Upper lobe of left lung (tissue), 4 donors: ENCODE measurements at regions not wholly inside any gene's neighbourhood (a gene's known extent, or its start where the extent isn't known, plus 50 kb on each side); places are given as distances from the start of the nearest gene placed in this dataset.

ENCODE experiments used
- EP300 ChIP-seq, 4 donors: sonication (generic); formaldehyde crosslinking; IDR thresholded peaks; one replicate each; pipeline ENCODE4 v1.5.1; 2017; ENCODE audit warnings: antibody characterized with exemption in 4 of 4, control low read depth in 2 of 4
- POLR2A ChIP-seq, 4 donors: fragments of 450-650 bp; IDR thresholded peaks; one replicate each; pipeline ENCODE4 v1.5.1; 2016 to 2017; ENCODE audit warnings: antibody characterized with exemption in 4 of 4, mild to moderate bottlenecking in 2 of 4
- POLR2AphosphoS5 ChIP-seq, 2 donors: sonication (generic); formaldehyde crosslinking; IDR thresholded peaks; one replicate each; pipeline ENCODE4 v1.5.1; 2017; ENCODE audit warnings: antibody characterized with exemption in 2 of 2
- TF ChIP-seq, protein P1 (sequence below), 6 experiments: fragments of 450-650 bp in 4 of 6; fragments of 200-600 bp in 2 of 6; sonication (generic) in 2 of 6; IDR thresholded peaks; one replicate each; pipeline ENCODE4 v1.5.1; 2016 to 2019; ENCODE audit warnings: antibody characterized with exemption in 6 of 6

DNA sequence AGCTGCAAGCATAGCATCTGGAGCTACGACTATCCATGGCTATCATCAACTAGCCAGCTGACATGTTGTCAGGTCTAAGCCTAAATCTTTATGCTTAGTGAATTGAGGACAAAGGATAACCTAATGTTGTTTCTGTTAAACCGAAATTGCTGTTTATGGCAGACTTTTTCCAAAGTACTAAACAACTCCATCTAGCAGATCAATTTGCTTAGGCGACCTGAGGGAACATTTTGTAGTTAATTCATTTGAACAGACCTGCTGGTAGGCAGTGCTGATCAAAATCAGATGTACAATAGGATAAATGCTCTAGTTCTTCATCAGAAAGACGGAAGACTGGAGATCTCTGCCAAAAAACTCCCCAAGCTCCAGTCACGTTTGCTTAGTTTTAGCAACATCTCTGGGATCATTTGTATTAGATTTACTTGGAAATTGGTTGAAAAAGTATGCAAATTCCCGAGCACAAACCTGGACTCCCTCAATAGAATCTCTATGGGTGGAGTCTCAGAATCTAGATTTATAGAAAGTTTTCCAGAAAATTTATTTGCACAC is 301.6 kb upstream of the NRP1 start:
- TF ChIP-seq, protein P1, sequence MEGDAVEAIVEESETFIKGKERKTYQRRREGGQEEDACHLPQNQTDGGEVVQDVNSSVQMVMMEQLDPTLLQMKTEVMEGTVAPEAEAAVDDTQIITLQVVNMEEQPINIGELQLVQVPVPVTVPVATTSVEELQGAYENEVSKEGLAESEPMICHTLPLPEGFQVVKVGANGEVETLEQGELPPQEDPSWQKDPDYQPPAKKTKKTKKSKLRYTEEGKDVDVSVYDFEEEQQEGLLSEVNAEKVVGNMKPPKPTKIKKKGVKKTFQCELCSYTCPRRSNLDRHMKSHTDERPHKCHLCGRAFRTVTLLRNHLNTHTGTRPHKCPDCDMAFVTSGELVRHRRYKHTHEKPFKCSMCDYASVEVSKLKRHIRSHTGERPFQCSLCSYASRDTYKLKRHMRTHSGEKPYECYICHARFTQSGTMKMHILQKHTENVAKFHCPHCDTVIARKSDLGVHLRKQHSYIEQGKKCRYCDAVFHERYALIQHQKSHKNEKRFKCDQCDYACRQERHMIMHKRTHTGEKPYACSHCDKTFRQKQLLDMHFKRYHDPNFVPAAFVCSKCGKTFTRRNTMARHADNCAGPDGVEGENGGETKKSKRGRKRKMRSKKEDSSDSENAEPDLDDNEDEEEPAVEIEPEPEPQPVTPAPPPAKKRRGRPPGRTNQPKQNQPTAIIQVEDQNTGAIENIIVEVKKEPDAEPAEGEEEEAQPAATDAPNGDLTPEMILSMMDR (IDR thresholded peaks at IDR 0.05), result no peak
- TF ChIP-seq POLR2AphosphoS5 (IDR thresholded peaks at IDR 0.05) (no peak), POLR2A (IDR thresholded peaks at IDR 0.05) (no peak), EP300 (IDR thresholded peaks at IDR 0.05) (no peak)
